Astrocyte of the spinal cord (primary cell): ENCODE measurements at regions not wholly inside any gene's neighbourhood (a gene's known extent, or its start where the extent isn't known, plus 50 kb on each side); places are given as distances from the start of the nearest gene placed in this dataset.

ENCODE experiments used
- DNase-seq: peaks from one replicate; pipeline ENCODE4 v3.0.0; 2011; ENCODE audit warnings: low read depth, low spot score
- H3K4me3 ChIP-seq: 2 replicates; pipeline ENCODE4 v1.5.1; 2011; ENCODE audit warnings: low read depth, mild to moderate bottlenecking, low read length, moderate library complexity
- CTCF ChIP-seq: IDR thresholded peaks from 2 replicates; pipeline ENCODE4 v1.5.1; 2012; ENCODE audit warnings: low read depth, mild to moderate bottlenecking, low read length, inconsistent platforms
- in situ Hi-C: cut with HindIII; loops from 2 replicates; pipeline ENCODE4 v1.10.0; 2017; ENCODE audit warnings: low sequenced_read_pairs

DNA sequence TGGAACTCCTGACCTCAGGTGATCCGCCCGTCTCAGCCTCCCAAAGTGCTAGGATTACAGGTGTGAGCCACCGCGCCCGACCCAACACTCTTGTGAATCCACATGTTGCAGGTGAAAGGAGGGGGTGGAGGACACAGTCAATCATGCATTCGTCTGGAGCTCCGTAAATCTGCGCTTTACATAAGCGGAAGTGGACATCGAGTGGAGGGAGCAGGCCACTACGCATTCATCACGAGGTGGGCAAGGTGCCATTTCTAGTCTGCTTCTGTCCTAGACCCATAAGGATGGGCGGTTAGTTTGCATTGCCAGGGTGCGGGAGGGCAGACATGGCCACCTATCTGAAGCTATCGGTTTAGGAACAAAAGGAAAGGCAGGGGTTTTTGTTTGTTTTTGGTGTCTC, 225.2 kb upstream of the TCERG1L start:
- DNase-seq: no peak
- no peak overlapping the region for H3K4me3 ChIP-seq
- TF ChIP-seq CTCF: no peak
- in situ Hi-C loops: no loop called here

DNA sequence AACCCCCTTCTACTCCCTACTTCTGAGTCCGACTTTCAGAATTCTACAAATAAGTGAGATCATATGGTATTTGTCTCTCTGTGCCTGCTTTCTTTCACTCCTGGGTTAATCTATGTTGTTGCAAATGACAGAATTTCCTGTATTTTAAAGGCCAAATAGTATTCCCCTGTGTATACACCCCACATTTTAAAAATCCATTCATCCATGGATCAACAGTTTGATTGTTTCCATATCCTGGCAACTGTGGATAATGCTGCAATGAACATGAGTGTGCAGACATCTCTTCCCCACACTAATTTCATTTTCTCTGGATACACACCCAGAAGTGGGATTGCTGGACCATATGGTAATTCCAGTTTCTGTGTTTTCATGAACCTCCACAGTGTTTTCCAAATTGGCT, 225.8 kb upstream of the TCERG1L start:
- no peak for TF ChIP-seq CTCF
- in situ Hi-C loops: no loop called here
- DNase-seq: no peak
- no peak overlapping the region for H3K4me3 ChIP-seq

DNA sequence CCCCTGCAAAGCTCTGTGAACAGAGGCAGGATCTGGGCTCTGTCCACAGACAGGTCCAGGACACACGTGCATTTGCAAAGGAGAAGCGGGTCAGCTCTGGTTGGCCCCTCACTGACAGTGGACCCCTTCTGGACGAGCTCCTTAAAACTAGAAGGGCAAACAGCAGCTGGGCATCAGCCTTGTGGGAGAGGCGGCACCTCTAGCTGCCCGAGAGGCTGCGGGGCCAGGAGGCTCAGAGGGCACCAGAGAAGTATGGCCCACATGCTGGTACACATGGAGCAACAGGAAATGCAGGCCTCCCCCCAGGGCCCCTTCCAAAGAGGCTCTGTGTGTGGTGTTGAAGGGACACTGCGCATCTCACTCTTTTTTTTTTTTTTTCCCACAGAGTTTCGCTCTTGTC, 233.0 kb upstream of the TCERG1L start:
- in situ Hi-C loops: no loop called here
- no peak for TF ChIP-seq CTCF
- no peak overlapping the region for H3K4me3 ChIP-seq

DNA sequence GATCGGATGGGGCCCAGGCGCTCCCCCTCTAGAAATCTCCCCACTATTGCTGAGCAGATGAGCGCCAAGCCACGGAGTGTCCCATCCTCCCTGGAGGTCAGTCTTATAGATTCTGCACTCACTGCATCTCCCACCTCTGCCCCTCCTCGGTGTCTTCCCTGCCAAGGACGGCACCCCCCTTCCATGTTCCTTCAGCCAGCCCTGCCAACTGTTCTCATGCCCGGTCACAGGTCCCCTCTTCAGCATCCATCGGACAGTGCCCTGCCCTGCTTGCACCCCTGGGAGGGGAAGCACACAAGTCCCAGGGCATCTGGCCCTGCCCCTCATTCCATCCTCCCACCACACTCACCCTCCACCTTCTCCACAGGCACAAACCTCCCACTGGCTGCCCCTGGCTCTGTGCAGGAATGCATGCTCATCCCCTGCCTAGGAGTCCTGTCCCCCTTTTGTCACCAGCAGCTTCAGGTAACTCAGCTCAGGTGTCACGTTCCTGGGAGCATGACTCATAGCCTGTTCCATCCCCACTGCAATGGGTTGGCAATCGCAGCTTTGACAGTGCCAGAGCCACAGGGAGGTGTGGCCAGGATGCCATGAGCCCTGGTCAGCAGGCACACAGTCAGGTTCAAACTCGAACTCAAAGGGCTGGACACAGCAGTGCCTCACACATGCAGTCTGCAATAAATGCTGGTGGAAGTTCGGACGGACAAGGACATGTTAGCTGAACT, 234.7 kb upstream of the TCERG1L start:
- in situ Hi-C loops: no loop called here
- DNase-seq: no peak
- no peak for TF ChIP-seq CTCF

More for the DNA sequence above, 233.0 kb upstream of the TCERG1L start:
- no peak for DNase-seq

GRCh38 chr10:131547129-131547799, 235.7 kb upstream of the TCERG1L start:
- in situ Hi-C loops: no loop called here
- H3K4me3 ChIP-seq: no peak overlapping the region
- no peak for TF ChIP-seq CTCF
- no peak for DNase-seq

More for the DNA sequence above, 234.7 kb upstream of the TCERG1L start:
- no peak overlapping the region for H3K4me3 ChIP-seq

DNA sequence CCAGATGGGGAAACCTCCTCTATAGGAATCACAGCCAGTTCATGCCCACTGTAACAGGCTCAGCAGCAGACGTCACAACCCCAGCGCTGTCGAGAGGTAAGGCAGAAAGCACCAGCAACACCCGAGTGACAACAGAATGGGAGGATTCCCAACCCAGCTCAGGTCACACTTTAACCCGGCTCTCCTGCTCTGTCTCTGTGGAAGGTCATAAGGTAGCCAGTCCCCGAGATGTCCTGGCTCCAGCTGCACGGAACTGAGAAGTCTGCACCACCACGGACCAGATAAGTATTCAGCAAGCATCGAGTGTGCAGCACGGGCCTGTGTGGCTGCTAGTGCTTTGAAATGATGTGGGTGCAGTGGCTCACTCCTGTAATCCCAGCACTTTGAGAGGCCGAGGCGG, 236.7 kb upstream of the TCERG1L start:
- in situ Hi-C loops: no loop called here
- DNase-seq: no peak
- H3K4me3 ChIP-seq: no peak overlapping the region
- TF ChIP-seq CTCF: no peak
